Astrocyte of the hippocampus (primary cell): ENCODE measurements at regions not wholly inside any gene's neighbourhood (a gene's known extent, or its start where the extent isn't known, plus 50 kb on each side); places are given as distances from the start of the nearest gene placed in this dataset.
"Not testable (repeated sequence)": the region's sequence is repeated elsewhere in the genome, so short reads cannot be mapped to it uniquely, and the experiment has no call there.

Source experiments
- DNase-seq: peaks from one replicate; pipeline ENCODE4 v3.0.0; 2011; ENCODE audit warnings: low read depth, low spot score

DNA sequence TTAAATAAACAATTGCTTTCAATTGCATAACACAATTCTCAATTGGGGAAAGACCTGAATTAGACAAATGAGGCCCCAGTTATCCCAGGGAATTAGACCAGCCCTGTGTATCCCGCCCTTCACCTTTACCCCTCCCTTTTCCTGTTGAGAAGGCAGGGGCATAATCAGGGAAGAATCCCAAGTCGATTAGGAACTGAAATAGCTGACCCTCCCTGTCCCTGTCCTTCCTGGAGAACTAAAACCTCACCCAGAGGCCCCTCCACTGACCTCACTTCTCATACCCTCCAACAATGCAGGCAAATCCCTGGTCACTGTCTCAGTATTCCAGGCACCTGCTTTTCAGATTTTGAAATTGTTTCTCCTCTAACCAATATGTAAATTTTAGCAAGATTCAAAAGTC lies 165.4 kb upstream of the CDH11 start:
- no peak for DNase-seq

DNA sequence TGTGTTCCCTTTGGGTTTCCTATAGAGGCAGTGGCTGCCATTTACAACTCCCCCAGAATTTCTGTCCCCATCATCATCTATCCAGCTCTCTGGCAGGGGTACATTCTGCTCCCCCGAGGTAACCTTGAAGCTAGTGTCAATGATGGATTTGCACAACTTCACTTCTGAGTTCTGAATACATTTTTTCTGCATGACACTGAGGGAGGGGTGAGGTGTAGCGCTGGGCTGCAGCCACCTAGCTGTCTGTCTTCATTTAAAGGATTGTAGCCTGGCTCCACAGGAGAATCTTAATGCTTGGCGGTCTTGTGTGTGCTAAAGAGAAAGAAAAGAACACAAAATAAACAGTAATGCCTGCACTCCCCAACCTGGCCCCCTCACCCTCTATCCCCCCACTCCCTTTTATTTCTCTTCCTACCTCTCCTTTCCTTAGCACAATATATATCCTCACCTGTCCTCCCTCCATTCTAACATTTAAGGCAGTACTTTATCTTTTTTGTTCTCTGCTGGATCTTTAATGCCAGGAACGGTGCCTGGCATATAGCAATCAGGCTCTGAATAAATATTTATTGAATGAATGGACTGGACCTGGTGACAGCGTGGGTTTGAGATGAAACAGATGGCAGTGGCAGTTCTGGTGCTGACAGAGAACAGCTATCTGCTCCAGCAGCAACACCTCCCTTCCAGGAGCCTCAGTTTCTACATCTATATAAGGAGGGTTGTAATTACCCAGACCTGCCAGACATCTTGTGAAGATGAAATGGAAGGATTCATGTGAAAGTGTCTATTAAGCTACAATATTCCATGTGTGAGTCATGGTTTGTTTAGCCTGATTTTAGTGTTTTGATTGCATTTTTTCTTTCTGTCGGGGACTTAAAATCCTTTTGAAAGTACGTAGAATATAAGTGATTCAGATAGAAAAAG lies 163.5 kb upstream of the CDH11 start:
- peak; percentile 11 for DNase-seq

DNA sequence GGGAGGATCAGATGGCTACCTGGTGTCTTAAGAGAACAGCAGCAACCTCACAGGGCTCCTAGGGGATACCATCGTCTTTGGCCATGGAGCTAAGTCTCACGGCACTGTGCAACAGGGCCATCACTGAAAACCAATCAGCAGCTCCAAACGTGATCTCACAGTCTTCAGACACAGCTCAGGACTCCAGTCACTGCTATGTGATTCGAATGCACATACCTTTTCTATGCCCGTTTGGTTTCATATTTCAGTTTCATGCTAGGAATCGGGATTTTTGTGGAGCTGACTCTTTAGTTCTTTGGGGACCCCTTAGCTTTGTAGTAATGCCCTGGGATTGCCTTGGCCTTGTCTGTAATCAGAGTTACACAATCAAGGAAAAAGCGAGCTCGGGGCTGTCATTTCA lies 162.8 kb upstream of the CDH11 start:
- DNase-seq = no peak

DNA sequence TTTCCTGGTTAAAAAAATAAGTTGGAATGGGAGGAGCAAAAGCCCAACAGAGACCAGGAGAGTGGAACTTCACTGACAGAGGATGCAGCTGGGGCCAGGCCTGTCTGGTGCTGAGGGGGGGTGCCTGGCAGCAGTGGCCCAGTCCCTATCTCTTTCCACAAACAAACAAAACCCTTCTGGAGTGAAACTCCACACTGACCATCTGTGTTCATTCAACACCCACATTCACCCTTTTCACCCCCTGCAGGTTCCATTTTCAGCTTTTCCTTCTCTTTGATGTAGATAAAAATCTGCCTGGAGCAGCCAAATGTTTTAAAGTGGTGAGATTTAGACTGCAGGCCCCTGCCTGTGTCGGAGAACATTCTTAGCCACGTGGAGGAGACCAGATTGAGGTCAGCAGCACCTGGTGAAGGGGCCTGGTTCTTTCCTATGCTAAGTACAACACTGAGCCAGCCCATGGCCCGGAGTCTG lies 161.4 kb upstream of the CDH11 start:
- no peak for DNase-seq

DNA sequence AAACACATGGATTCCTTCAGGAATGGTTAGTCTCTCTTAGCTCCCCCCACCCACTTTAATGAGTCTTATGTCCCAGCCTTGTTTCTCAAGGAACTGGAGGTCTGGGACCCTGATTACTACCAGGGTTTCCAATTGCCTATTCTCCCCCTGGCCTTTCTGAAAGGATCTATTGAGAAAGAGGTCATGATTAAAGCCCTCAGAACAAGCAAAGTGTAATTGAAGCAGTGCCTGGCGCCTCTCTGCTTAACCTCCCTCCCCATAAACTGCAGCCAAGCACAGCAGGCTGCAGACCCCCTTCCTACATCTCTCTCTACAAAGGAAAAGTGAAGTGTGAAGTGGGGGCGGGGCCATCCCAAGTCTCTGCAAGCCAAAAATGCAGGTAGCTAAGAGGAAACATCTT lies 159.7 kb upstream of the CDH11 start:
- DNase-seq = no peak

DNA sequence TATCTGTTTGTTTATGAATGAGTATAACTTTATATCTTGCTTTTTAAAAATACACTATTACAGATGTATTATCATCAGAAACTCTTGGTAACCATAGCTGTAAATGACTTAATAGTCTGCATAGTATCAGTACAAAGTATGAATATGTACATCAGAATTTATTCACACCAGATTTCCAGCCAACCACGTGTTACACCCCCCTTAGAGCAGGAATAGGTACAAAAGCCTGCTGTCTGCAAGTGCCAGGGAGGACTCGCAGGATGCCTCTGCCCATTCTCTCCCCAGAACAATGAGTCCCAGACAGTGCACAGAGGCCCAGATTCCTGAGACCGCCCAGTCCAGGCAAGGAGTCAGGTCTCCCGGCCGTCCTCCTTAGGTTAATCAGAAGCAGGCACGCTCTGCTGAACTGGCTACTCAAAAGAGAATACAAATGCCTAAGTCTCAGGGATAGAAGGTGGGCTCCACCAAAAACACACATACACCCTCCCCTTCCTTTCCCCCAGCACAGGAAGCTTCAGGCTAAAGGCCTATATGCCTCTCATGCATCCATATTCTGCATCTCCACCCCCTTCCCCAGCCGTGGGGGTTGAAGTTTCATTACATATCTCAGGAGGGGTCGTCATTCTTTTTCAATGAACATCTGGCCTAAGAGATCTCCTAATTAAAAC lies 159.1 kb upstream of the CDH11 start:
- DNase-seq = no peak

DNA sequence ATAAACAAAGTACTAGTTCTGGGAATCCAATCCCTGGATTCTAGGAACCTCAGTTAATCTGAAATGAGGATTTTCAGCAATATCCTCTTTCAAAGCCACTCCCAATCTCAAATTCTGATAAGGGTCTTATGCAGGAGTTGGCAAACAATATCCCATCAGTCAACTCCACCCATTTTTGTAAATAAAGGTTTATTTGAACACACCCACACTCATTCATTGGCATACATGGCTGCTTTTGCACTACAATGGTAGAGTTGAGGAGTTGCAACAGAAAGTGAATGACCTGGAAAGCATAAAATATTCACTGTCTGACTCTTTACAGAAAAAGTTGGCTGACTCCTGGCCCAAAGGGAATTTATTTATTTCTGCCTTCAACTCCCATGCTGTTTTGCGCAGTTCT lies 157.7 kb upstream of the CDH11 start:
- no peak for DNase-seq

DNA sequence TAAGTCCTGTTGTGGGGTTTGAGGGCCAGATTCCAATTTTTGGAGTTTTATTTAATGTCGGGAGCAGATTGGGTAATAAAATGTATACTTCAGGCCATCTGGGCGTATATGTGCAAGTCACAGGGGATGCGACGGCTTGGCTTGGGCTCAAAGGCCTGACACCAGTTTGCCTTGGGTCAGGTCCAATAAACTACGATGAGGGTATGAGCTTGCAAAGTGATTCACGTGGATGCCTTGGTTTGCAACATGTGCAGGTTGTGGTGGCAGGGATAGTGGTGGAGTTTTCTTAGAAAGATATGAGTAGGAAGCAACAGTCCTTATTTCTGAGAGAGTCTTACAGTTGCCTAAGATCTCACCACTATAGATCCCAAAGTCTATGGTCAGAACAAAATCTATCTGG lies 157.0 kb upstream of the CDH11 start:
- no peak for DNase-seq

DNA sequence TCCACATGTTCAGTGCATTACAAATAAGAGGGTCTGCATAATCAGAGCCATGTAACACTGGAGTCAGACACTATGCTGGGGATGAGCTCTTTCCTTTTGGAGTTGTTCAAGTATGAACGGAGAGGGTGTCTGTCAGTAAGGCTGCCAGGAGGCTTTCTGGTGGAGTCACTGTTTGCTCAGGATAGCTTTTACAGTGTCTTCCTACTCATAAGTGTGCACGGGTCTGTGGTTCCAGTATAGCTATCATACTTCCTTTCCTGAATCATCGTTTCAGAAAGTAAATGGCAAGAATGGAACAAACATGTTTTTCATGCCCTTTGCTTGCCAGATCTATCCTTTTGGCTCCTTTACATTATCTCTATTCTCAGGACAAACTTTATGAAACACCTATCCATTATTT lies 152.7 kb upstream of the CDH11 start:
- DNase-seq = no peak

DNA sequence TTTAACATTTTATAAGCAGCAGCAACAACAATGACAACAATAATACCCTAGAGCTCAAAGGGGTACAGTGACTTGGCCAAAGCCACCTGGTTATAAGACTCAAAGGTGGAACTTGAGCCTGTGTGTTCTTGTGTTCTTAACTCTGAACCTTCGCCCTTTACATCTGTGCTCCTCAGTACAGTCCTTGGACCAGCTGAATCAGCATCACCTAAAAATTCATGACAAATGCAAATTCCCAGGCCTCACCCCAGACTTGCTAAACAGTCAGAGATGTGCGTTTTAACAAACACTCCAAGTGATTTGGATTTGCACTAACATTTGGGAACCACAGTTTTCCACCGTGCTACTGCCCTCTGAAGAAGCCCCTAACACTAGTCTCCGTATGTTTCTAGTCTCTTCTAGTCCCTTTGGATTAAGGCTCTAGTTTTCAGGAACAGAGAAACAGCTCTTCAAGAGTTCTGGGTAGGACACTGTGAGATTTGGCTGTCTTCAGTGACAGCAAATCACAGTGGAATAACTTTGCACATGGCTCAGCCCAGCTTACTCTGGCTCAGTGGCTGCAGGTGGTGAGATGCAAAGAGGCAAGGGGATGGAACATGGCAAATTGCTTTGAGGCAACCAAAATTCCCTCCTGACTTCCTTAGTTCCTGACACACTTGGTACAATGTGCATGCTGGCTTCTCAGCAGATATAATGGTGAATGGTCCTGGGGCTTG lies 151.0 kb upstream of the CDH11 start:
- no peak for DNase-seq

DNA sequence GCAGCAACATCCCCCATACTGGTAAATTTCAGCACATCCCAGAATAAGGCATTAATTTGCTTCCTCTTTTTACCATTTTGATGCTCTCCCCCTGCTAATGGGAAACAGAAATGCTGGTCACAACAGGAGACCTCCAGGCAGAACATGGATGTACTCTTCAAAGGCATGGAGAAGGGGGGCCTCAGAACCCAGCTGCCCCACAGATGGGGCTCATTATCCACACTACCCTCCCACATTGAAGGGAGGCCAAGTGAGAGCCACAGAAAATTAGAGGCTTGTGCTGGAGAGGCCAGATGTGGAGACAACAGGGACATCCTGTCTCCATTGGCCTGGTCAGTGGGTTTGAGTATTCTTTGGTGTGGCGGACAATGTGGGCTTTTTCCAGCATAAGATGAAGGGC lies 150.1 kb upstream of the CDH11 start:
- DNase-seq = no peak

DNA sequence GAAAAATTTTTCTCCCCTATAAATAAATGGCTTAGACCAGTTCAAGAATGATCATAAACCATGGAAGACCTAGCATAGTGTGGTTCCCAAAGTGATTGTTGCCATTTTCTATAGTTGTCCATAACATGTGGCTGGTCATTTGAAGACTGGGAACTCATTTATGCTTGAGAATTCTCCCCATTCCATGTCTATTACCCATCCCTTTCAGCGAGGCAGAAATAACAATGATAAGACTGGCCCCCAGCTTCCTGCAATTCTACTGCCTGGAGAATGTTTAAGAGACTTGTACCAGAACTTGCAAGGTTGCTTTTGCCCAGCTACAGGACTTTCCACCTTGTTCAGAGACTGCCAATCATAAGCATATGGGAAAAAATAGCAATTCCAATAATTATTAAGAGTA lies 146.5 kb upstream of the CDH11 start:
- DNase-seq = no peak

DNA sequence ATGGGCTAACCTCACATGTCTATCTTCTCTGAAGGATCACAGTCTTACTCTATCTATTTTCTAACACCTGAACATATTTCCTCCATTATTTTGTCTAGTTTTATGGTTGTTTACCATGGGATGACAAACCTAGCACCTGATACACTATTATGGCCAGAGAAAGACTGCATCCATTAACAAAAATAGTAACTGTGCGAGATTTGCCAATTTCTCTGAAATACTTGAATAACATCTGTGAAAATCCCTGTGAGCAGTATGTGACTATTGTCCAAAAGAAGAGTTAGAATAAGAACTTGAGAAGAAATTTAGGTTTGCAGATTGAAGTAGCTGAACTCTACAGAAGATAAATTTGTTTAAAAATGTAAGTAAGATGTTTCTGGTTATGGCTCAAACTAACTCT lies 142.0 kb upstream of the CDH11 start:
- no peak for DNase-seq

DNA sequence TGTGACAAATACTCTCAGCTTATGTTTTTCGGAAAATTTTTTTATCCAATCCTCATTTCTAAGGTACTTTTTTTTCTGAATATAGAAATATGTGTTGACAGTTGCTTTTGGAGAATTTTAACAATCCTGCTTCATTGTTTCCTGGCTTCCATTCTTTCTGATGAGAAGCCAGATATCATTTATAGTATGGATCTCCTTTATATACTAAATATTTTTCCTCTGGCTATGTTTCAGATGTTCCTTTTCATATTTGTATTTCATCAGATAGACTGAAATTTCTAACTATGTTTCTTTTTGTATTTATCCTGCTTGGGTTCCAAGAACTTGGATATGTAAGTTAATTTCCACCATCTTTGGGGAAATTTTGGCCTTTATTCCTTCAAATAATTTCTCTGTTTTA lies 138.9 kb upstream of the CDH11 start:
- DNase-seq = no peak

DNA sequence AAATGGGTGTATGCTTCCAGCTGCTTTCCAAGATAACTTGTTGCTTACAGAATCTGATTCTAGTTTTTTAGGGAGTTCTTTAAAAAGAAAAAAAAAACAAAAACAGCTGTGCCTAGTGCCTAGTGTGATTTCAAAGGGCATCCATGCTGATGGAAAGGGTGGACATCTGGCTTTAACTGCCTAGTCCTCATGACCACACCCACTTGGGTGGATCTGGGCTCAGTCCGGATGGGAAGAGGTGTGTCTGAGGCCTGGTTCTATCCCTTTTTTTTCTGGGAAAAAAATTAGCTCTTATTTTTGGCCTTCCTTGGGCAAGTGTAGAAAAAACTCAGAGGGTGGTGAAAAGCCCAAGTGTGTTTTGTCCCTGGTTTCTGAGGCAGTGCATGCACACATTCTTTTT lies 132.3 kb upstream of the CDH11 start:
- DNase-seq = no peak

DNA sequence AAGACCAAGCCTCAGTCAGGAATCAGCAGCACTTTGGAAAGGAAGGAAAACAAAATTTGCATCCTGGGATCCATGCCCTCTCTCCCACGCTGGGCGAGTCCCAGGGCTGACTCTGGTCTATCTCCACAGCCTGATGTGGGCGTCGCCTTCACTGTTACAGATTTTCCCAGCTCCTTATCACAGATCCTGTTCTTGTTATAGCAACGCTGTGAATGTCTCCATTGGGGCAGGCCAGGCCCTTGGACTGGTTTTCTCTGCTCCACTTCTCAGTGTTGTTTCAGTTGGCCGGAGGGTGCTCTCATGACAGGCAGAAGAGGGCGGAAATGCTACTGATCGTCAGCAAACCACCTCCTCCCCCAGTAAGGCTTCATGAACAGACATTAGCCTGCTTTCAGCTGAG lies 127.9 kb upstream of the CDH11 start:
- DNase-seq = peak; percentile 4

DNA sequence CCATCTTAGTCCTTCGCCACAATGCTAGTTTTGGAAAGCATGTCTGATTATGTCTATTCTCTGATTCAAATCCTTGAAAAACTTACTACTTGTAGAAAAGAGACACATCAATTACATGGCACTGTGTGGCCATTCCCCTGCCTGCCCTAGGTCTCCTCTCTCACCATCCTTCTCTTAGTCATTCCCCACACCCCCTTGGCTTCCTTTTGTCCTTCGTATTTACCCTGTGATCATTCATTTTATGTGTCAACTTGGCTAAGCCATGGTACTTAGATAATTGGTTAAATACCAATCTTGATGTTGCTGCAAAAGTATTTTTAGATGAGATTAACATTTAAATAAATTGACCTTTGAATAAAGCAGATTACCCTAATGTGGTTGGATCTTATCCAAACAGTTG lies 122.9 kb upstream of the CDH11 start:
- no peak for DNase-seq

DNA sequence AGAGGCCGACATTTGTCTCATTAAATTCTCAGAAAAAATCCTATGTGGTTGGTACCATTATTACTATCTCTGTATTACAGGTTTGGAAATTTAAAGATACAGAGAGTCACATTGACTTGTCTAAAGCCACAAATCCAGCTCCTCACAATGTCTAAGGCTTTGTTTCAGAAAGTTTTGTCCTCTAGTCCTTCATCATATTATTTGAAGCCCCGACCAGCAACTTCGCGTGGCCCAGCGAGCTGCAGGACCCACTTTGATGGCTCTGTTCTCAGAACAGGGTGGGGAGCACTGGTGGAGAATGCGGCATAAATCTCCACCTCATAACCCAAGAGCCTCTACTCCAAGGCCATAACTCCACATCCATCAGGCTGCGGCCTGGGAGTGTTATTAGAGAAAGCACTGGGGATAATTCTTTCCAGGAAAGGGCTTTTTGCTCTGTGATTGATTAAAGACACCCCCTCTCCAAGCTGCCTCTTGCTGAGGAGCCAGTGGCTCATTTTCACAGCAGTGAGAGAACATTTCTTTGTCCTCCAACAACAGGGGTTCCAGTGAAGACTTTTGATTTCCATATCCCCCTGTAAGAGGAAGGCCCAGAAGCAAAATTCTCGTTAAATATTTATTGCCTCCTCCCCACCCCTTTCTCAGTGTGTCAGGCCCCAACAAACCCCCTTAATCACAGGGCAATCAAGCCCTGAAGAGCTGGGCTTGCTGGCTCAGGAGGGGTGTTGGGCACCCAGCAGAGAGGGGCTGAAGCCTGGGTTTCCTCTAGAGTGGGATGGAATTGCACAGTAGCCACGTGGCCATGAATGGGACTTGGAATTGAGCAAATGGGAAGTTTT lies 113.7 kb upstream of the CDH11 start:
- no peak for DNase-seq

DNA sequence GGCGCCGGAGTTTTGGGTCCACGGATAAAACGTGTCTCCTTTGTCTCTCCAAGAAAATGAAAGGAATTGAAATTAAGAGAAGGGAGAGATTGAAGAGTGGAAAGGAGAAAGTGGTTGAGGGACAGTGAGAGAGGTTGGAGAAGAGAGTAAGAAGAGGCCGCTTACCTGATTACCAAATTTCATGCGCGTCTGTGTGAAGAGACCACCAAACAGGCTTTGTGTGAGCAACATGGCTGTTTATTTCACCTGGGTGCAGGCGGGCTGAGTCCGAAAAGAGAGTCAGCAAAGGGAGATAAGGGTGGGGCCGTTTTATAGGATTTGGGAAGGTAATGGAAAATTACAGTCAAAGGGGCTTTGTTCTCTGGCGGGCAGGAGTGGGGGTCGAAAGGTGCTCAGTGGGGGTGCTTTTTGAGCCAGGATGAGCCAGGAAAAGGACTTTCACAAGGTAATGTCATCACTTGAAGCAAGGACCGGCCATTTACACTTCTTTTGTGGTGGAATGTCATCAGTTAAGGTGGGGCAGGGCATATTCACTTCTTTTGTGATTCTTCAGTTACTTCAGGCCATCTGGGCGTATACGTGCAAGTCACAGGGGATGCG lies 113.0 kb upstream of the CDH11 start:
- DNase-seq = not testable (repeated sequence)

DNA sequence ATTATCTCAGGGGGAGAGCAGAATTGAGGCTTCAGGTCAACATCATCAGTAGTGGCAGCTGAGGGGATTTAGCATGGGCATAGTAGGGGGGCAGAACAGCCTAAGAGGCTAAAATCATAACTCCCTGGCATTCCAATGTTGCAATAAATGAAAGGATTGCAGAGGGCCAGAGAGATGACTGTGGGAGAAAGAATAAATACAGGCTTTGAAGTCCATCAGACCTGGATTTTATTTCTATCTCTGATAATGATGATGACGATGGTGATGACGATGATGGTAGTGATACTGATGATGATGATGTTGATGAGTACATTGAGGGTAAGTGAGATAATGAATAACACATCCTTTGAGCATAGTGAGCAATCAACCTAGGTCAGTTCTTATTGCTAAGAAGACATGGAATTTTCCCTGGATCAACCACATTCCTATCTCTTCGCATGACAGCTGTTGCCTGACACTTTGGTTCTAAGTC lies 107.4 kb upstream of the CDH11 start:
- no peak for DNase-seq
